Stomach (tissue), 4 donors: ENCODE measurements at regions not wholly inside any gene's neighbourhood (a gene's known extent, or its start where the extent isn't known, plus 50 kb on each side); places are given as distances from the start of the nearest gene placed in this dataset.

Experiments used
- EP300 ChIP-seq: sonication (generic); formaldehyde crosslinking; IDR thresholded peaks from one replicate; pipeline ENCODE4 v1.6.1; 2017; ENCODE audit warnings: antibody characterized with exemption
- POLR2A ChIP-seq, 4 donors: fragments of 450-650 bp; IDR thresholded peaks; one replicate each; pipeline ENCODE4 v1.6.1; 2016; ENCODE audit warnings: antibody characterized with exemption in 4 of 4, control low read depth in 2 of 4, mild to moderate bottlenecking in 1 of 4, moderate library complexity in 1 of 4
- POLR2AphosphoS5 ChIP-seq, 3 donors: sonication (generic); formaldehyde crosslinking; IDR thresholded peaks; one replicate each; pipeline ENCODE4 v1.6.1; 2016; ENCODE audit warnings: antibody characterized with exemption in 3 of 3
- TF ChIP-seq, protein P1 (sequence below), 7 experiments: fragments of 450-650 bp in 4 of 7; fragments of 200-600 bp in 3 of 7; sonication (generic) in 3 of 7; IDR thresholded peaks; one replicate each; pipeline ENCODE4 v1.5.1; 2016 to 2019; ENCODE audit warnings: antibody characterized with exemption in 7 of 7, control low read depth in 2 of 7, mild to moderate bottlenecking in 1 of 7

DNA sequence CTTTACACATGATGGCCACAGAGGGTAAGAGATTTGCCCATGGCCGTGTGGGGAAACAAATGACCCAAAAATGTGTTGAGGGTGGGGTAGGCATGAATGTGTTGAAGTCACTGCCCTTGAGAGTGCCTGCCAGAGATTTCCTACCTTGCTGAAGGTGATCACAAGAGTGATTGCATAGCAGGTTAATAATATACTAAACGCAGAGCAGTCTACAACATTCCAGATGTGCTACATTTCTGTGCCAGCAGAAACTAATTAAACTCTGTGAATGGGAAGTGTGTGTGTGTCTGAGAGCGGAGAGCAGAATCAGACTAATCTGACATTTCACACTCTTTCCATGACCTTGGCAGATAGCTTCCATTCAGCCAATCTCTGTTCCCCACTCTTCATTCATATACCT, 93.3 kb upstream of the CD53 start:
- TF ChIP-seq EP300 (no peak), POLR2AphosphoS5 (IDR thresholded peaks at IDR 0.05) (no peak), POLR2A (IDR thresholded peaks at IDR 0.05) (no peak)
- TF ChIP-seq, protein P1, sequence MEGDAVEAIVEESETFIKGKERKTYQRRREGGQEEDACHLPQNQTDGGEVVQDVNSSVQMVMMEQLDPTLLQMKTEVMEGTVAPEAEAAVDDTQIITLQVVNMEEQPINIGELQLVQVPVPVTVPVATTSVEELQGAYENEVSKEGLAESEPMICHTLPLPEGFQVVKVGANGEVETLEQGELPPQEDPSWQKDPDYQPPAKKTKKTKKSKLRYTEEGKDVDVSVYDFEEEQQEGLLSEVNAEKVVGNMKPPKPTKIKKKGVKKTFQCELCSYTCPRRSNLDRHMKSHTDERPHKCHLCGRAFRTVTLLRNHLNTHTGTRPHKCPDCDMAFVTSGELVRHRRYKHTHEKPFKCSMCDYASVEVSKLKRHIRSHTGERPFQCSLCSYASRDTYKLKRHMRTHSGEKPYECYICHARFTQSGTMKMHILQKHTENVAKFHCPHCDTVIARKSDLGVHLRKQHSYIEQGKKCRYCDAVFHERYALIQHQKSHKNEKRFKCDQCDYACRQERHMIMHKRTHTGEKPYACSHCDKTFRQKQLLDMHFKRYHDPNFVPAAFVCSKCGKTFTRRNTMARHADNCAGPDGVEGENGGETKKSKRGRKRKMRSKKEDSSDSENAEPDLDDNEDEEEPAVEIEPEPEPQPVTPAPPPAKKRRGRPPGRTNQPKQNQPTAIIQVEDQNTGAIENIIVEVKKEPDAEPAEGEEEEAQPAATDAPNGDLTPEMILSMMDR (IDR thresholded peaks at IDR 0.05) = no peak
